HEK293T (cell line): ENCODE measurements at regions not wholly inside any gene's neighbourhood (a gene's known extent, or its start where the extent isn't known, plus 50 kb on each side); places are given as distances from the start of the nearest gene placed in this dataset.

ENCODE experiments used
- CTCF ChIA-PET: fragments of 350-600 bp; formaldehyde crosslinking; extraction: SDS; loops from one replicate; lab custom pipeline; 2021; ENCODE audit warnings: antibody characterized with exemption, inconsistent platforms; lab: Yijun Ruan, JAX
- POLR2A ChIA-PET: fragments of 350-600 bp; formaldehyde crosslinking; extraction: SDS; loops from one replicate; lab custom pipeline; 2020; ENCODE audit warnings: antibody characterized with exemption, inconsistent platforms; lab: Yijun Ruan, JAX
- DNase-seq: peaks from one replicate; pipeline ENCODE4 v3.0.0; 2012; ENCODE audit warnings: mixed read lengths; ENCODE audit errors: extremely low spot score
- ARNT ChIP-seq: fragments of 450-650 bp; IDR thresholded peaks from 2 replicates; pipeline ENCODE4 v1.6.1; 2017; ENCODE audit warnings: mild to moderate bottlenecking
- BHLHE40 ChIP-seq: fragments of 450-650 bp; IDR thresholded peaks from 2 replicates; pipeline ENCODE4 v1.6.1; 2016; ENCODE audit warnings: mild to moderate bottlenecking, moderate library complexity, borderline replicate concordance
- CTBP1 ChIP-seq: fragments of 450-650 bp; IDR thresholded peaks from 2 replicates; pipeline ENCODE4 v1.6.1; 2016; ENCODE audit warnings: borderline replicate concordance
- ELF4 ChIP-seq: fragments of 450-650 bp; IDR thresholded peaks from 2 replicates; pipeline ENCODE4 v1.6.1; 2017; ENCODE audit warnings: antibody characterized with exemption
- FOXA1 ChIP-seq: fragments of 450-650 bp; IDR thresholded peaks from 2 replicates; pipeline ENCODE4 v1.6.1; 2016; ENCODE audit warnings: mild to moderate bottlenecking
- FOXK2 ChIP-seq: fragments of 450-650 bp; IDR thresholded peaks from 2 replicates; pipeline ENCODE4 v1.6.1; 2016; ENCODE audit warnings: mild to moderate bottlenecking
- FOXM1 ChIP-seq: fragments of 450-650 bp; IDR thresholded peaks from 2 replicates; pipeline ENCODE4 v1.6.1; 2017; ENCODE audit warnings: mild to moderate bottlenecking, borderline replicate concordance
- HDGF ChIP-seq: fragments of 450-650 bp; IDR thresholded peaks from 2 replicates; pipeline ENCODE4 v1.6.1; 2017; ENCODE audit warnings: antibody characterized with exemption, borderline replicate concordance
- L3MBTL2 ChIP-seq: fragments of 450-650 bp; conservative IDR thresholded peaks from 2 replicates; pipeline ENCODE4 v1.6.1; 2016; ENCODE audit warnings: mild to moderate bottlenecking
- LEF1 ChIP-seq: fragments of 450-650 bp; IDR thresholded peaks from 2 replicates; pipeline ENCODE4 v1.6.1; 2017; ENCODE audit warnings: mild to moderate bottlenecking, borderline replicate concordance
- NFRKB ChIP-seq: fragments of 450-650 bp; IDR thresholded peaks from 2 replicates; pipeline ENCODE4 v1.6.1; 2016; ENCODE audit warnings: mild to moderate bottlenecking, moderate library complexity
- SP1 ChIP-seq: fragments of 450-650 bp; IDR thresholded peaks from 2 replicates; pipeline ENCODE4 v1.6.1; 2017
- SUZ12 ChIP-seq: fragments of 450-650 bp; IDR thresholded peaks from 2 replicates; pipeline ENCODE4 v1.6.1; 2016; ENCODE audit warnings: mild to moderate bottlenecking
- TARDBP ChIP-seq: fragments of 450-650 bp; IDR thresholded peaks from 2 replicates; pipeline ENCODE4 v1.6.1; 2016
- ZNF384 ChIP-seq: fragments of 450-650 bp; IDR thresholded peaks from 2 replicates; pipeline ENCODE4 v1.6.1; 2016
- TF ChIP-seq, protein P1 (sequence below): fragments of 450-650 bp; IDR thresholded peaks from 2 replicates; pipeline ENCODE4 v1.6.1; 2016

DNA sequence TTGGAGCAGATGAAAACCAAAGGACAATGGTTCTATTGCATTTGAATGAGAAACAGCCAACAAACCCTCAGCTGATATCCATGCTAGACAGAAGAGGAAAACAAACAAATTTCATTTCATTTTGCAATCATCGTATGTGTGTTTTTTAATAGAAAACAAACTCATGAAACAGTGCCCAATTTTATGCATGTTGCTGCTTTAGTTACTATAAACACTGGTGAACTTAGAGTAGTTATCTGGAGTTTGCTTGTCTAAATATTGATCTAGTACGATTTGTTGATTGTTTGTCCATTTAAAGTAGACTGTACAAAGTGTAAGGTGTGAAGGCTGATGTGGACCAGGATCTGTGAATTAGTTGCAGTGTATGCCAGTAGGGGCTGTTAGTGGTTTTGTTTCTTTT lies 166.6 kb downstream of the KITLG start:
- TF ChIP-seq SP1 (no peak), LEF1 (no peak), ELF4 (no peak), NFRKB (no peak), ZNF384 (no peak), FOXA1 (no peak), HDGF (no peak), L3MBTL2 (no peak), ARNT (no peak), CTBP1 (no peak)
- TF ChIP-seq, protein P1, sequence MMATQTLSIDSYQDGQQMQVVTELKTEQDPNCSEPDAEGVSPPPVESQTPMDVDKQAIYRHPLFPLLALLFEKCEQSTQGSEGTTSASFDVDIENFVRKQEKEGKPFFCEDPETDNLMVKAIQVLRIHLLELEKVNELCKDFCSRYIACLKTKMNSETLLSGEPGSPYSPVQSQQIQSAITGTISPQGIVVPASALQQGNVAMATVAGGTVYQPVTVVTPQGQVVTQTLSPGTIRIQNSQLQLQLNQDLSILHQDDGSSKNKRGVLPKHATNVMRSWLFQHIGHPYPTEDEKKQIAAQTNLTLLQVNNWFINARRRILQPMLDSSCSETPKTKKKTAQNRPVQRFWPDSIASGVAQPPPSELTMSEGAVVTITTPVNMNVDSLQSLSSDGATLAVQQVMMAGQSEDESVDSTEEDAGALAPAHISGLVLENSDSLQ: no peak
- no peak for DNase-seq
- CTCF ChIA-PET: no interaction called here
- POLR2A ChIA-PET: no interaction called here

DNA sequence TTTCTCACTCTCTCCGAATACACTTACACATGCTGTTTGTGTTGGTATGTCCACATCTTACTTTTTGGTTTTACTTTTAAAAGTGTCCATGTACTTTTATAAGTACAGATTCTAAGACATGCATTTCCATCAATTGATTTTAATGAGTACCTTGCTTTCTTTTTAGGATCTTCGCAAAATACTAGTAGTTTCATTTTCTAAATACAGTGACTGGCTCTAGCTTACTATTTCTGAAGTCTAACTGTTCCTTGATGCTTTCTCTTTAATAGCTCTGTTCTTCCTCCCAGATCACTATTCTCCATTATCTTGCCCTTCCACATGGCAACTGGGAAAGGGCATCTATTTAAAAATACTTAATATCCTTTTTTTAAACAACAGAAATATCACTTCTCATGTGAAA lies 164.1 kb downstream of the KITLG start:
- ChIA-PET POLR2A (no interaction called here), CTCF (no interaction called here)
- TF ChIP-seq HDGF (no peak), TARDBP (no peak), FOXA1 (no peak), ARNT (no peak)
- no peak for DNase-seq

DNA sequence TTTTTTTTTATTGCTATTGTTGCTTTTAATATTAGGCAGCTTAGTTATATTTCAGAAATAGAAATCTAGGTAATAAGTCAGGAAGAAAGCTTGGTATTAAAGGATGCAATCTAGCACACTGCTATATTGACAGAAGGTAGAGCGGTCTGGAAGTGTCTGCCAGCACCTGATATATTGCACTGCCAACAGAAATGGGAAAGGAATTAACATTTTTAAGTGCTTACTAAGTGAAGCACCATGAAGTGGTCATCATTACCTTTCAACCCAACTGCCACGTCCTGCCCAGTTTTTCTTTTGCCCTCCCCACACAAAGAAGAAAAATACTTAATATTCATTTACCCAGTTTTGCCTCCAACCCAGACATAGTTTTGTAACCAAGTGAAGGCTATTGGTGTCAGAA lies 163.5 kb downstream of the KITLG start:
- POLR2A ChIA-PET: no interaction called here
- CTCF ChIA-PET: no interaction called here
- TF ChIP-seq ARNT (no peak), FOXA1 (no peak), LEF1 (no peak), FOXK2 (no peak), BHLHE40 (no peak), FOXM1 (no peak), SP1 (no peak), ELF4 (no peak), CTBP1 (no peak), L3MBTL2 (no peak), SUZ12 (no peak), TARDBP (no peak), NFRKB (no peak), HDGF (no peak), ZNF384 (no peak)
- TF ChIP-seq, protein P1: no peak
- no peak for DNase-seq

- CTCF ChIA-PET: no interaction called here
- POLR2A ChIA-PET: no interaction called here
- TF ChIP-seq SUZ12 (no peak), FOXA1 (no peak), SP1 (no peak), NFRKB (no peak), ELF4 (no peak), HDGF (no peak), BHLHE40 (no peak), LEF1 (no peak), FOXK2 (no peak), FOXM1 (no peak), ZNF384 (no peak), TARDBP (no peak), L3MBTL2 (no peak), CTBP1 (no peak), ARNT (no peak)
- TF ChIP-seq, protein P1: no peak
- no peak for DNase-seq
Observed at GRCh38 chr12:88417531-88417930, 162.7 kb downstream of the KITLG start.

GRCh38 chr12:88418856-88419497 lies 161.3 kb downstream of the KITLG start:
- DNase-seq: no peak
- CTCF ChIA-PET: no interaction called here
- POLR2A ChIA-PET: no interaction called here
- TF ChIP-seq ELF4: no peak
- no peak for TF ChIP-seq ARNT
- no peak for TF ChIP-seq BHLHE40
- TF ChIP-seq FOXK2: no peak
- TF ChIP-seq LEF1: no peak
- no peak for TF ChIP-seq NFRKB
- TF ChIP-seq FOXA1: no peak
- TF ChIP-seq CTBP1: no peak
- no peak for TF ChIP-seq FOXM1
- TF ChIP-seq SP1: no peak
- TF ChIP-seq, protein P1: no peak
- no peak for TF ChIP-seq TARDBP
- TF ChIP-seq L3MBTL2: no peak
- no peak for TF ChIP-seq HDGF
- TF ChIP-seq ZNF384: no peak
- TF ChIP-seq SUZ12: no peak

- ChIA-PET POLR2A (no interaction called here), CTCF (no interaction called here)
- TF ChIP-seq TARDBP (no peak), ARNT (no peak), CTBP1 (no peak)
- DNase-seq: no peak
Observed at GRCh38 chr12:88419794-88420193, 160.5 kb downstream of the KITLG start.
